ENCODE measurements at regions not wholly inside any gene's neighbourhood (a gene's known extent, or its start where the extent isn't known, plus 50 kb on each side); places are given as distances from the start of the nearest gene placed in this dataset.

- intact Hi-C loops (cut with DNase I; ENCODE audit: low total_unique reads), result no loop called here
- DNase-seq (ENCODE audit: low spot score in 2 of 2), result no peak
- no peak for TF ChIP-seq CTCF (IDR thresholded peaks at IDR 0.05)
- TF ChIP-seq POLR2A (IDR thresholded peaks at IDR 0.05), result no peak
- 80 to 81% methylated on average over 15 of the region's 15 CpGs for WGBS, 2 donors
- H3K4me3 ChIP-seq (ENCODE audit: low read depth, poor library complexity, severe bottlenecking), result no peak overlapping the region
Measured at GRCh38 chr16:86095131-86095752, 196.3 kb downstream of the IRF8 start.

GRCh38 chr16:86095906-86096485 is 197.0 kb downstream of the IRF8 start:
- intact Hi-C loops (cut with DNase I; ENCODE audit: low total_unique reads), result no loop called here
- H3K4me3 ChIP-seq (ENCODE audit: low read depth, poor library complexity, severe bottlenecking), result no peak overlapping the region
- 88 to 94% methylated on average over 6 of the region's 6 CpGs for WGBS, 2 donors
- peak in 1 of 2 donors; percentile 31 for DNase-seq (ENCODE audit: low spot score in 2 of 2)
- no peak for TF ChIP-seq CTCF (IDR thresholded peaks at IDR 0.05)
- no peak for TF ChIP-seq POLR2A (IDR thresholded peaks at IDR 0.05)

- no peak for TF ChIP-seq CTCF (IDR thresholded peaks at IDR 0.05)
- TF ChIP-seq POLR2A (IDR thresholded peaks at IDR 0.05), result no peak
- H3K4me3 ChIP-seq (ENCODE audit: low read depth, poor library complexity, severe bottlenecking), result no peak overlapping the region
- DNase-seq (ENCODE audit: low spot score in 2 of 2), result peak in 1 of 2 donors; percentile 64
- 75 to 77% methylated on average over 7 of the region's 7 CpGs for WGBS, 2 donors
- intact Hi-C loops (cut with DNase I; ENCODE audit: low total_unique reads), result no loop called here
Measured at GRCh38 chr16:86096850-86097249, 197.9 kb downstream of the IRF8 start.

- peak in 1 of 2 donors; percentile 49 for DNase-seq (ENCODE audit: low spot score in 2 of 2)
- no peak overlapping the region for H3K4me3 ChIP-seq (ENCODE audit: low read depth, poor library complexity, severe bottlenecking)
- intact Hi-C loops (cut with DNase I; ENCODE audit: low total_unique reads), result no loop called here
- 49 to 70% methylated on average over 10 of the region's 10 CpGs for WGBS, 2 donors
- no peak for TF ChIP-seq CTCF (IDR thresholded peaks at IDR 0.05)
- TF ChIP-seq POLR2A (IDR thresholded peaks at IDR 0.05), result no peak
Measured at GRCh38 chr16:86099326-86099725, 200.4 kb downstream of the IRF8 start.

GRCh38 chr16:86100205-86101136 is 201.5 kb downstream of the IRF8 start:
- peak in 1 of 2 donors; percentile 79 for DNase-seq (ENCODE audit: low spot score in 2 of 2)
- intact Hi-C loops (cut with DNase I; ENCODE audit: low total_unique reads), result no loop called here
- WGBS, 2 donors, result 53 to 57% methylated on average over 11 of the region's 11 CpGs
- TF ChIP-seq CTCF (IDR thresholded peaks at IDR 0.05) (no peak), POLR2A (IDR thresholded peaks at IDR 0.05) (no peak)
- H3K4me3 ChIP-seq (ENCODE audit: low read depth, poor library complexity, severe bottlenecking), result no peak overlapping the region

Measured in lower leg skin (tissue), 4 donors.